K562 (cell line): ENCODE measurements at regions not wholly inside any gene's neighbourhood (a gene's known extent, or its start where the extent isn't known, plus 50 kb on each side); places are given as distances from the start of the nearest gene placed in this dataset.

Experiments
- ATAC-seq: fragments of 200-7000 bp; cut with Tn5 transposase; 3 replicates; pipeline ENCODE4 v1.9.1; 2020; ENCODE audit warnings: moderate library complexity
- BruUV-seq: library from RNA; stranded (reverse); fragments of 400-500 nt; replicated peaks from 2 replicates; lab custom pipeline; 2021; lab: Mats Ljungman, UMichigan
- CTCF ChIA-PET: fragments of 300-600 bp; formaldehyde crosslinking; extraction: SDS; loops from one replicate; lab custom pipeline; 2021; ENCODE audit warnings: low intra/inter-chr PET ratio; lab: Yijun Ruan, JAX
- POLR2A ChIA-PET: fragments of 300-600, 350-650 bp; sonication (Branson Sonifier 250); formaldehyde crosslinking; extraction: SDS; loops from one replicate; lab custom pipeline; 2021; ENCODE audit warnings: antibody characterized with exemption, inconsistent platforms; lab: Yijun Ruan, JAX
- DNase-seq, 4 experiments: peaks; one replicate each; pipeline versions ENCODE4 v3.0.0 to v3.0.0-alpha.2; 2011 to 2018; ENCODE audit warnings: low spot score in 3 of 4, mixed read lengths in 3 of 4; ENCODE audit errors: extremely low read depth in 1 of 4
- FAIRE-seq: peaks from 2 replicates; lab custom pipeline; 2011; peaks lifted over from hg19 to GRCh38; lab: Jason Lieb, UNC
- H2AFZ ChIP-seq: 2 replicates; pipeline ENCODE4 v1.6.0; 2011; ENCODE audit warnings: low read depth, low read length, control low read depth, inconsistent platforms
- H3K27ac ChIP-seq: fragments of 200-600 bp; 3 replicates; pipeline ENCODE4 v1.8.0; 2011; ENCODE audit warnings: low read depth, mild to moderate bottlenecking, control low read depth, inconsistent platforms, low read length, moderate library complexity, mixed read lengths; ENCODE audit errors: extremely low read depth
- H3K27me3 ChIP-seq, 2 experiments: fragments of 300-600 bp in 1 of 2; 2 replicates in 1 of 2; 3 replicates in 1 of 2; pipeline versions ENCODE4 v1.6.0 to v1.8.0; 2011; ENCODE audit warnings: inconsistent platforms in 2 of 2, low read length in 2 of 2, mild to moderate bottlenecking in 1 of 2, mixed read lengths in 1 of 2, moderate library complexity in 1 of 2; ENCODE audit not compliant: control insufficient read depth in 2 of 2, insufficient read depth in 2 of 2
- H3K36me3 ChIP-seq: fragments of 300-600 bp; 3 replicates; pipeline ENCODE4 v1.8.0; 2011; ENCODE audit warnings: mild to moderate bottlenecking, low read length, inconsistent platforms; ENCODE audit not compliant: control insufficient read depth, insufficient read depth
- H3K4me1 ChIP-seq, 2 experiments: fragments of 200-600 bp in 1 of 2; replicated peaks in 1 of 2; 2 replicates in 1 of 2; 3 replicates in 1 of 2; pipeline versions ENCODE4 v1.5.1 to v1.8.0; 2011; ENCODE audit warnings: inconsistent platforms in 2 of 2, low read length in 2 of 2, mild to moderate bottlenecking in 1 of 2, mixed read lengths in 1 of 2, moderate library complexity in 1 of 2; ENCODE audit not compliant: control insufficient read depth in 2 of 2, insufficient read depth in 2 of 2
- H3K4me2 ChIP-seq: 2 replicates; pipeline ENCODE4 v1.6.1; 2011; ENCODE audit warnings: low read length, control low read depth, inconsistent platforms, mixed read lengths; ENCODE audit not compliant: insufficient read depth
- H3K4me3 ChIP-seq: fragments of 200-600 bp; sonication (generic), shearing (Covaris generic); 2 replicates; pipeline ENCODE4 v1.5.1; 2016; ENCODE audit warnings: control low read depth, inconsistent platforms
- H3K79me2 ChIP-seq: fragments of 200-600 bp; 3 replicates; pipeline ENCODE4 v1.8.0; 2011; ENCODE audit warnings: low read length, inconsistent platforms; ENCODE audit not compliant: control insufficient read depth, insufficient read depth
- H3K9ac ChIP-seq, 2 experiments: 2 replicates each; pipeline versions ENCODE4 v1.6.0 to v1.6.1; 2011; ENCODE audit warnings: low read depth in 2 of 2, low read length in 2 of 2, control low read depth in 1 of 2, inconsistent platforms in 1 of 2, mild to moderate bottlenecking in 1 of 2, mixed read lengths in 1 of 2; ENCODE audit not compliant: insufficient read depth in 1 of 2
- H3K9me1 ChIP-seq: one replicate; pipeline ENCODE4 v1.6.0; 2011; ENCODE audit warnings: inconsistent platforms, mild to moderate bottlenecking, low read length, moderate library complexity; ENCODE audit not compliant: control insufficient read depth, insufficient read depth
- H3K9me3 ChIP-seq: replicated peaks from 2 replicates; pipeline ENCODE4 v1.5.1; 2011; ENCODE audit warnings: low read depth, low read length, inconsistent platforms; ENCODE audit not compliant: control insufficient read depth, insufficient read depth
- H4K20me1 ChIP-seq: replicated peaks from 2 replicates; pipeline ENCODE4 v1.6.1; 2011; ENCODE audit warnings: low read length, inconsistent platforms, mixed read lengths; ENCODE audit not compliant: control insufficient read depth, insufficient read depth
- ARHGAP35 ChIP-seq: fragments of 450-650 bp; IDR thresholded peaks from 2 replicates; pipeline ENCODE4 v1.6.1; 2018; ENCODE audit not compliant: partially characterized antibody
- ARID3B ChIP-seq: fragments of 250-450 bp; sonication (Bioruptor Pico); IDR thresholded peaks from 2 replicates; pipeline ENCODE4 v1.4.0; 2020; ENCODE audit warnings: borderline replicate concordance
- BCOR ChIP-seq: fragments of 450-650 bp; IDR thresholded peaks from 2 replicates; pipeline ENCODE4 v1.6.1; 2016
- ETS1 ChIP-seq: conservative IDR thresholded peaks from 2 replicates; pipeline ENCODE4 v1.6.1; 2011; ENCODE audit warnings: low read depth, mild to moderate bottlenecking, low read length; ENCODE audit not compliant: control insufficient read depth
- GMEB1 ChIP-seq: fragments of 250-450 bp; sonication (Bioruptor Pico); IDR thresholded peaks from 2 replicates; pipeline ENCODE4 v1.4.0; 2020; ENCODE audit warnings: mild to moderate bottlenecking
- HOXB6 ChIP-seq: fragments of 250-450 bp; sonication (Bioruptor Pico); IDR thresholded peaks from 2 replicates; pipeline ENCODE4 v1.5.1; 2022; ENCODE audit warnings: mild to moderate bottlenecking, borderline replicate concordance
- MITF ChIP-seq: IDR thresholded peaks from 2 replicates; pipeline ENCODE4 v1.6.1; 2014; ENCODE audit warnings: antibody characterized with exemption
- NBN ChIP-seq: fragments of 450-650 bp; IDR thresholded peaks from 2 replicates; pipeline ENCODE4 v1.6.1; 2016; ENCODE audit warnings: low read depth, mild to moderate bottlenecking
- POU5F1 ChIP-seq: fragments of 150-350 bp; IDR thresholded peaks from 2 replicates; pipeline ENCODE4 v1.6.1; 2014; ENCODE audit warnings: borderline replicate concordance, low read length, low read depth, mild to moderate bottlenecking; ENCODE audit not compliant: partially characterized antibody
- PTBP1 ChIP-seq: fragments of 200-400 bp; formaldehyde crosslinking; IDR thresholded peaks from 2 replicates; pipeline ENCODE4 v1.6.1; 2017; ENCODE audit warnings: low read depth, low read length
- PURB ChIP-seq: sonication (generic); formaldehyde crosslinking; IDR thresholded peaks from 2 replicates; pipeline ENCODE4 v1.9.0; 2021; ENCODE audit warnings: low read depth, mild to moderate bottlenecking, missing genetic modification reagents
- SMARCB1 ChIP-seq: IDR thresholded peaks from 2 replicates; pipeline ENCODE4 v1.6.1; 2011; ENCODE audit warnings: improper control_type of control experiment, low read depth; ENCODE audit not compliant: insufficient read length
- SUPT5H ChIP-seq: fragments of 450-650 bp; IDR thresholded peaks from 2 replicates; pipeline ENCODE4 v1.6.1; 2016
- TGIF2 ChIP-seq: sonication (generic); formaldehyde crosslinking; IDR thresholded peaks from 2 replicates; pipeline ENCODE4 v1.8.1; 2022; ENCODE audit warnings: mild to moderate bottlenecking, missing genetic modification reagents, moderate library complexity
- YBX1 ChIP-seq: fragments of 450-650 bp; IDR thresholded peaks from 2 replicates; pipeline ENCODE4 v1.7.1; 2016; ENCODE audit warnings: mild to moderate bottlenecking
- ZBTB26 ChIP-seq: fragments of 450-650 bp; formaldehyde crosslinking; IDR thresholded peaks from 2 replicates; pipeline ENCODE4 v1.4.0; 2022; ENCODE audit warnings: missing genetic modification characterization
- ZNF121 ChIP-seq: sonication (generic); formaldehyde crosslinking; conservative IDR thresholded peaks from 2 replicates; pipeline ENCODE4 v1.8.0; 2022; ENCODE audit warnings: missing genetic modification reagents
- ZNF324 ChIP-seq: fragments of 250-450 bp; sonication (Bioruptor Pico); IDR thresholded peaks from 2 replicates; pipeline ENCODE4 v1.4.0; 2020; ENCODE audit warnings: mild to moderate bottlenecking
- ZNF347 ChIP-seq: fragments of 450-650 bp; formaldehyde crosslinking; IDR thresholded peaks from 2 replicates; pipeline ENCODE4 v1.4.0; 2020; ENCODE audit warnings: low read depth, mild to moderate bottlenecking, moderate library complexity
- WGBS: fragments of 100-300 bp; shearing (Covaris generic); methylation state at CpG from one replicate; pipeline ENCODE4 v1.1.6; 2016; ENCODE audit warnings: low coverage, mixed read lengths; ENCODE audit not compliant: insufficient coverage; ENCODE audit errors: missing lambda C conversion rate; 5-methylcytosine and 5-hydroxymethylcytosine counted together
- in situ Hi-C: fragments of 300-500 bp; cut with MboI; formaldehyde crosslinking; loops from 4 replicates; pipeline ENCODE4 v1.15.0; 2018; ENCODE audit warnings: inconsistent platforms, mixed read lengths
- intact Hi-C: fragments of 100-400 bp; cut with micrococcal nuclease; formaldehyde crosslinking; loops from 2 replicates; pipeline ENCODE4 v1.14.2; 2022

DNA sequence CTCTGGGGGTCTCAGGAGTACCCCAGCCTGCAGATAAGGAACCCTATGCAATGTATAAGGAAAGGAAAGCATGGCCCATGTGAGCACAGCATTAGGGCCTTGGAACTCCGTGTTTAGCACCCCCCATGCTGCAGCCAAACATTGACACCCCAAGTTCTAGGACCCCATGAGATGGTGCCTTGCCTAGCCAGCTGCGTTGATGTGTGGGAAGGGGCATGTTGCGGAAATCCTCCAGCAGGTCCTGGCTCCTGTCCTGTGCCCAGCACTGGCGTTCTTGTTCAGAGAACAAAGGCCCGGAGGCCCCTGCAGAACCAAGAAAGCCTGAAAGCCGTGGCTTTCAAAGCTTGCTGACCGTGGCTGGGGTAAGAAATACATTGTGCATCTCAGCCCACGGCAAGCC, 99.4 kb upstream of the DIO3 start:
- no peak overlapping the region for H3K27ac ChIP-seq
- H3K4me3 ChIP-seq: no peak overlapping the region
- no peaks in the 10 kb centered on the region for H4K20me1 ChIP-seq
- no peaks in the 10 kb centered on the region for H3K9me1 ChIP-seq
- in situ Hi-C loops: no loop called here
- WGBS: 11% methylated on average over 6 of the region's 8 CpGs
- ChIA-PET CTCF (no interaction called here), POLR2A (no interaction called here)
- intact Hi-C loops: no loop called here
- H3K9me3 ChIP-seq: no peaks in the 10 kb centered on the region
- no peaks in the 10 kb centered on the region for H3K79me2 ChIP-seq
- H3K36me3 ChIP-seq: no peaks in the 10 kb centered on the region
- DNase-seq: no peak
- H2AFZ ChIP-seq: no peak overlapping the region
- ATAC-seq: no peak
- H3K27me3 ChIP-seq: peaks cover 0 to 47% of the 10 kb centered on the region in 2 experiments; a peak in 2 of 5 replicates
- peaks cover 0 to 9% of the 10 kb centered on the region in 2 experiments; a peak in 2 of 5 replicates for H3K4me1 ChIP-seq
- FAIRE-seq: no peak
- no TSS peak for BruUV-seq
- no peak overlapping the region for H3K4me2 ChIP-seq
- no peak overlapping the region for H3K9ac ChIP-seq
- TF ChIP-seq GMEB1 (CRISPR knock-in tag): no peak
- no peak for TF ChIP-seq POU5F1
- TF ChIP-seq YBX1: no peak
- no peak for TF ChIP-seq HOXB6
- no peak for TF ChIP-seq ARID3B (CRISPR knock-in tag)
- TF ChIP-seq ZBTB26 (CRISPR knock-in tag): no peak
- TF ChIP-seq ZNF121: no peak
- no peak for TF ChIP-seq ZNF324 (CRISPR knock-in tag)
- no peak for TF ChIP-seq MITF
- no peak for TF ChIP-seq ETS1
- TF ChIP-seq ZNF347: no peak
- no peak for TF ChIP-seq BCOR
- TF ChIP-seq TGIF2 (CRISPR knock-in tag): no peak
- no peak for TF ChIP-seq SMARCB1
- no peak for TF ChIP-seq PURB (CRISPR knock-in tag)
- TF ChIP-seq NBN: no peak
- no peak for TF ChIP-seq SUPT5H
- TF ChIP-seq ARHGAP35: no peak
- no peak for TF ChIP-seq PTBP1
